ENCODE measurements at regions not wholly inside any gene's neighbourhood (a gene's known extent, or its start where the extent isn't known, plus 50 kb on each side); places are given as distances from the start of the nearest gene placed in this dataset.

DNA sequence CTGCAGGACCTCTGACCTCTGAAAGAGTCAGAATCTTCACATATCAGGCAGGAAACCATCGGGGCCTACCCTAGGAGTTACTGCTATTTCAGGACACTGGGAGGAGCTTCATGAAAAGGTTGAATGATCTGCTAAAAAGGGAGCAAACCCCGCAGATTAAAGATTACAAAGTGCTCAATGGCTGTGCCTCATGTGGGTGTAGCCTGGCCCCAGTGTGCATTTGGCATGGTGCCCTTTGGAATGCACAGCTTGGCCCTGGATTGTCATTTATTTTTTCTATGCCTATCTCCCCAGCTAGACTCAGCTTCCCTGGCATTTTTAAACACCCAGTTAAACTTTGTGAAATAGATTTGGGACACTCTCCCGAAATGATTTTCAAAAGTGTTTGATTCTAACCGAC, 368.5 kb upstream of the SPTLC3 start:
- no peaks in the 10 kb centered on the region for H3K4me1 ChIP-seq
- H3K9me3 ChIP-seq = no peaks in the 10 kb centered on the region
- no peak overlapping the region for H3K4me3 ChIP-seq
- TF ChIP-seq, protein P1, sequence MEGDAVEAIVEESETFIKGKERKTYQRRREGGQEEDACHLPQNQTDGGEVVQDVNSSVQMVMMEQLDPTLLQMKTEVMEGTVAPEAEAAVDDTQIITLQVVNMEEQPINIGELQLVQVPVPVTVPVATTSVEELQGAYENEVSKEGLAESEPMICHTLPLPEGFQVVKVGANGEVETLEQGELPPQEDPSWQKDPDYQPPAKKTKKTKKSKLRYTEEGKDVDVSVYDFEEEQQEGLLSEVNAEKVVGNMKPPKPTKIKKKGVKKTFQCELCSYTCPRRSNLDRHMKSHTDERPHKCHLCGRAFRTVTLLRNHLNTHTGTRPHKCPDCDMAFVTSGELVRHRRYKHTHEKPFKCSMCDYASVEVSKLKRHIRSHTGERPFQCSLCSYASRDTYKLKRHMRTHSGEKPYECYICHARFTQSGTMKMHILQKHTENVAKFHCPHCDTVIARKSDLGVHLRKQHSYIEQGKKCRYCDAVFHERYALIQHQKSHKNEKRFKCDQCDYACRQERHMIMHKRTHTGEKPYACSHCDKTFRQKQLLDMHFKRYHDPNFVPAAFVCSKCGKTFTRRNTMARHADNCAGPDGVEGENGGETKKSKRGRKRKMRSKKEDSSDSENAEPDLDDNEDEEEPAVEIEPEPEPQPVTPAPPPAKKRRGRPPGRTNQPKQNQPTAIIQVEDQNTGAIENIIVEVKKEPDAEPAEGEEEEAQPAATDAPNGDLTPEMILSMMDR (IDR thresholded peaks at IDR 0.05 in 4 of 5, conservative IDR thresholded peaks at IDR 0.05 in 1 of 5) = no peak
- TF ChIP-seq POLR2A (IDR thresholded peaks at IDR 0.05) = no peak
- no peak overlapping the region for H3K27ac ChIP-seq
- H3K36me3 ChIP-seq = no peaks in the 10 kb centered on the region
- H3K27me3 ChIP-seq = no peaks in the 10 kb centered on the region
- ATAC-seq (no peak), DNase-seq (no peak)
- in situ Hi-C loops (cut with MboI; ENCODE audit: low sequenced_read_pairs in 4 of 4) = no loop called here
- intact Hi-C loops (cut with DNase I; ENCODE audit: low total_unique reads) = no loop called here

DNA sequence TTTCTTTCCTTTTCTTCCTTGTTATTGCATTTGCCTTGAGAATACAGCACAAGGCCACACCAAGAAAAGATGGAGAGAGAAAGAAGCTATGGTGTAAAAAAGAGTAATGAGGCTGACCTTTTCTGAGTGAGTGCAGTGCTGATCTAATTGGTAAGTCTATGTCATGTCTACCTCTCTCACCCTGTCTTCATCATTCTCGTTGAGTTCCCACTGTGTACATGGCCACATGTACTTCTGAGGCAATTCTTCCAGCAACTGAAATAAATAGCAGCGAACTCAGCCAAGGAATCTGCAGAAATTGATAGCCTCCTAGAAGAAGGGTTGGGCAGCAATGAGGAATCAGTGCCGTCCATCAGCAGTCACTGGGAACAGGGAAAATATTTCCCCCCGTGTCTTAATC, 367.2 kb upstream of the SPTLC3 start:
- Histone ChIP-seq H3K36me3 (no peaks in the 10 kb centered on the region), H3K27me3 (no peaks in the 10 kb centered on the region), H3K4me1 (no peaks in the 10 kb centered on the region), H3K9me3 (no peaks in the 10 kb centered on the region), H3K4me3 (no peak overlapping the region), H3K27ac (no peak overlapping the region)
- intact Hi-C loops (cut with DNase I; ENCODE audit: low total_unique reads) (no loop called here), in situ Hi-C loops (cut with MboI; ENCODE audit: low sequenced_read_pairs in 4 of 4) (no loop called here)
- no peak for DNase-seq
- TF ChIP-seq POLR2A (IDR thresholded peaks at IDR 0.05) = no peak
- TF ChIP-seq, protein P1 (IDR thresholded peaks at IDR 0.05 in 4 of 5, conservative IDR thresholded peaks at IDR 0.05 in 1 of 5) = no peak
- ATAC-seq = no peak

GRCh38 chr20:12644461-12644860, 364.3 kb upstream of the SPTLC3 start:
- H3K36me3 ChIP-seq = no peaks in the 10 kb centered on the region
- ATAC-seq (no peak), DNase-seq (no peak)
- H3K4me1 ChIP-seq = no peaks in the 10 kb centered on the region
- TF ChIP-seq POLR2A (IDR thresholded peaks at IDR 0.05) = no peak
- TF ChIP-seq, protein P1 (IDR thresholded peaks at IDR 0.05 in 4 of 5, conservative IDR thresholded peaks at IDR 0.05 in 1 of 5) = no peak
- intact Hi-C loops (cut with DNase I; ENCODE audit: low total_unique reads) (no loop called here), in situ Hi-C loops (cut with MboI; ENCODE audit: low sequenced_read_pairs in 4 of 4) (no loop called here)
- no peak overlapping the region for H3K27ac ChIP-seq
- no peak overlapping the region for H3K4me3 ChIP-seq
- no peaks in the 10 kb centered on the region for H3K9me3 ChIP-seq
- no peaks in the 10 kb centered on the region for H3K27me3 ChIP-seq

DNA sequence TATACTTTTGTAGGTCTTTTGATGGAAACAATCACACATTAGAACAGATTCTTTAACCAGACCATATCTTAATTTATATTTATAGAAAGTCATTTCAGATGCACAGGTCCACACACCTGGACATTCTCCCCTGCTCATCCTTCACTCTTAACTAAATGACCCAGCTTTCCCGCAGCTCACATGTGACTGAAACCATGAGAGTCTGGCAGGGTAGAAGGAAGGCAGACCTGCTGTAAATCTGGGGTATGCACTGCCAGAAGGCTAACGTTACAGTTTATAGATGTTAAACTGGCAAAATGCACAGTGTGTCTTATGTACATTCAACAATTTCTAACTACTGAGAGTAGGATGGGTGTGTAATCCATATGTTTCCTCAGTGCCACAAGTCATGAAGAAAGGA, 359.5 kb upstream of the SPTLC3 start:
- ATAC-seq = no peak
- DNase-seq = no peak
- Histone ChIP-seq H3K27me3 (no peaks in the 10 kb centered on the region), H3K27ac (no peak overlapping the region), H3K36me3 (no peaks in the 10 kb centered on the region), H3K4me1 (no peaks in the 10 kb centered on the region), H3K9me3 (no peaks in the 10 kb centered on the region), H3K4me3 (no peak overlapping the region)
- in situ Hi-C loops (cut with MboI; ENCODE audit: low sequenced_read_pairs in 4 of 4) (no loop called here), intact Hi-C loops (cut with DNase I; ENCODE audit: low total_unique reads) (no loop called here)
- TF ChIP-seq, protein P1 (IDR thresholded peaks at IDR 0.05 in 4 of 5, conservative IDR thresholded peaks at IDR 0.05 in 1 of 5) = no peak
- no peak for TF ChIP-seq POLR2A (IDR thresholded peaks at IDR 0.05)

DNA sequence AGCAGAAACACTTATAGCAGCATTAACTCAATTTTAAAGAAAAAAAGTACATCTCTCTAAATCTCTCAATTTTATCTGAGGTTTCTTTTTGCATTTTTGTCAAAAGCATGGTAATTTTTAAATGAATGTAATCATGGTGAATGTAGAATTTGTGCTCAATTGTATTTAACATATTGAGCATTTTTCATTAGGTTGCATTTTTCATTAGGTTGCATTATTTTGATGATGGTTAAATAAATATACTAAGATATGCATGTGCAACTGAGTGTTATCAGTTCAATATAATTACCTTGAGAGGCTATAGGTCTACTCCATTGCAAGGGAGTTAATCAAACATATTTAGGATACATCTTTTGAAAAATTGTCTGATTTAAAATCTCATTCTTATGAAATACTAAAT, 355.1 kb upstream of the SPTLC3 start:
- H3K9me3 ChIP-seq = no peaks in the 10 kb centered on the region
- H3K36me3 ChIP-seq = no peaks in the 10 kb centered on the region
- intact Hi-C loops (cut with DNase I; ENCODE audit: low total_unique reads) (no loop called here), in situ Hi-C loops (cut with MboI; ENCODE audit: low sequenced_read_pairs in 4 of 4) (no loop called here)
- ATAC-seq = no peak
- no peak for DNase-seq
- H3K4me1 ChIP-seq = no peaks in the 10 kb centered on the region
- H3K27me3 ChIP-seq = no peaks in the 10 kb centered on the region
- no peak for TF ChIP-seq POLR2A (IDR thresholded peaks at IDR 0.05)
- TF ChIP-seq, protein P1 (IDR thresholded peaks at IDR 0.05 in 4 of 5, conservative IDR thresholded peaks at IDR 0.05 in 1 of 5) = no peak
- no peak overlapping the region for H3K27ac ChIP-seq
- no peak overlapping the region for H3K4me3 ChIP-seq
